ENCODE measurements at regions not wholly inside any gene's neighbourhood (a gene's known extent, or its start where the extent isn't known, plus 50 kb on each side); places are given as distances from the start of the nearest gene placed in this dataset.

DNA sequence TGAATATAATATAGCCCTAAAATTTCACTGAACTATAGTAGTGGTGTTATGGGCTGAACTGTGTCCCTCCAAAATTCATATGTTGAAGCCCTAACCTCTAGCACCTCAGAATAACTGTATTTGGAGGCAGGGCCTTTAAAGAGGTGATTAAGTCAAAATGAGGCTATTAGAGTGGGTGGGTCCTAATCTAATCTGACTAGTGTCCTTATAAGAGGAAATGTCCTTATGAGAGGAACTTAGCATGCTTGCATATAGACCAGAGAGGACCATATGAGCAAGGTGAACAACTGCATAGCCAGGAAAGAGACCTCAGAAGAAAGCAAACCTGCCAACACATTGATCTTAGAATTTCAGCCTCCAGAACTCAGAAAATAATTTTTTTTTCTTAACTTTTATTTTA is 238.4 kb downstream of the ZEB2 start:
- DNase-seq (ENCODE audit: low read depth in 2 of 2): no peak

DNA sequence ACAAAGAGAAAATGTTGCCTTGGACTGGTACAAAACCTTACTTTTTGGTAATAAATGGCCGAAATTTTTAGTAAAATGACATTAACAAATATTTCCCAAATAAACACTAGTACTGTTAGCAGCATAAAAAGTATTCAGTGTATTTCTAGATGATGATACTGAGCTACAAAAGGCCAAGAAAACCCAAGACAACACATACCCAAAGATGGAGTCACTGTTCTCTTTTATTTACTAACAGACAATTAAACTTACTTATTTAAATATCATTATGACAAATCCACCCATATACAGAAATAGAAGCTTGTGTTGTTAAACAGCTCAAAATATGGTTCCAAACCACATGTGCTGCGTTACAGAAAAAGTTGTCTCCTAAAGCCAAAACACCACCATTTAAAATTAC is 239.9 kb downstream of the ZEB2 start:
- no peak for DNase-seq (ENCODE audit: low read depth in 2 of 2)

DNA sequence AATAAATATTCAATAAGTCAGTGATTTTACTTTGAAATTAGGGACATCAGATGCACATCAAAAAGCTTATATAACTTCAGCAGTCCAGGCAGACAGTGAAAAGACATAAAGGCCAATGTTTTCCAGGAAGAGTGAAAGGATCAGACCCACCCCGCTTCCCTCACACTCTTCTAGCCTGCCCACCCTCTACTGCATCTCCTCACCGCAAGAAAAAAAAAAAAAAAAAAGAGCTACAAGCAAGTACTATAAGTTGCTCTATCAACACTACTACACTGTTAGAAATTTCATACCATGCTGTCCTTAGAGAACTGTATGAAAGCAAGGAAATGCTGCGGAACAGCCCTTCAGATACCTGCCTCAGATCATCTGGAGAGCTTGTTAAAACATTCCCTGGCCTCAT is 240.8 kb downstream of the ZEB2 start:
- DNase-seq (ENCODE audit: low read depth in 2 of 2): no peak

DNA sequence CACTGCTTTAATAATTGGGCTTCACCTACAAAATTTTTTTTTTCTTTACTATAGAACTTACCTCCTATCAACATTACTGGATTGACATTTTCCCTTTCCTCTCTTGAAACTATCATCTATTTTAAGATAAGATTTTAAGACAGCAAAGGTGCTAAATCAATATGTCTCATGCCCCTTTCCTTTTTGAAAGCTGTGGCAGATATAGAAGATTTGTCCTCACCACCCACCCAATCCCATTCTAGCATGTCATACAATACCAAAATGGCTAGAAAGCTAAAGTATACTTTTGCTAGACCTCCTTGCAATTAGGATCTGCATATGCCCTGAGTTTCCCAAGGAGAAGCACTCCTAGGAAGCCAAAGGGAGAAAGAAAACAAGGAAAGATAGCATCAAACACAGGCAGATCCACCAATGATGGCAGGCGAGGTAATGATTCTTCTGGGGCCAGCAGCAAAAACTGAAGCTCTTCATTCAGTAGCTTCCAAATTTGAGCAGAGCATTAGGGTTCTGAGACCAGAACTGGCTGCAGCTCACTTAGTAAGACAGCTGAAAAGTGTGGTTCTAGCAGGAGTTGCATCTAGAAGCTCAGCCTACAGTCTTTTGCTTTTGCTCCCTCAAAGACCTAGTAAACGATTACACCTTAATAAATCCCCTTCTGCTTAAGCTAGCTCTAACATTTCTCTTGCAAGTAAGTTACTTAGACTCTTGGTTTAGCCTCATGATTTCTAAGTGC is 242.1 kb downstream of the ZEB2 start:
- DNase-seq (ENCODE audit: low read depth in 2 of 2): no peak

DNA sequence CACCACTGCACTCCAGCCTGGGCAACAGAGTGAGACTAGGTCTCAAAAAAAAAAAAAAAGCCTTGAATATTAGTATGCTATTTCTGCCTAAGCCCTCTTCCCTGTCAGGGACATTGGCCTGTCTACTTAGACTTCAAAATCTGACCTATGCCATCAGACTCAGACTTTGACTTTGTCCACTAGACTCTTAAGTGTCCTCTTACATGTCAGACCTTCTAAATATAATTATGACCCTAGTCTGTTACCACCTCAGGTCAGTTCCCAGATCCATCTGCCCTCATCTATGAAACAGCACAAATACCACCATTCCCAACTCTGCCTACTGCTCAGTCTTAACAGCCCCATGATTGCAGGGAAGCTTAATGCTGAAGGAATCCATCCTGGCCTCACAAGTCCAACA is 244.6 kb downstream of the ZEB2 start:
- no peak for DNase-seq (ENCODE audit: low read depth in 2 of 2)

DNA sequence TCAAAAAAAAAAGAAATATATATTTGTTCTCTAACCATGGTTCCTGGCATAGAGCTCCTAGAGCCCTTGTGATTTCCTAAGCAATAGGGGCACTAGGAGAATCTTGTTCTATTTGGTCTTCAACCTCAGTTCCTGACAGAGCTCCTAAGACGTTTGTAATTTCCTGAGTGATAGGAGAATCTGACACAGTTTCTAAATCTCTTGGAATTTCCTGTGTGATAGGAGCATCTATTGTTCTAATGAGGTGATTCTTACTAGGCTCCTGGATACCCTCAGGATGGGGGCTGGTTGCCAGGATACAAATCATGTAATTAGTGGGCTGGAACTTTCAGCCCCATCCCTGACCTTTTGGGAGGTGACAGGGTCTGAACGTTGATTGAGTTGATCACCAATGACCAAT is 245.8 kb downstream of the ZEB2 start:
- DNase-seq (ENCODE audit: low read depth in 2 of 2): no peak

DNA sequence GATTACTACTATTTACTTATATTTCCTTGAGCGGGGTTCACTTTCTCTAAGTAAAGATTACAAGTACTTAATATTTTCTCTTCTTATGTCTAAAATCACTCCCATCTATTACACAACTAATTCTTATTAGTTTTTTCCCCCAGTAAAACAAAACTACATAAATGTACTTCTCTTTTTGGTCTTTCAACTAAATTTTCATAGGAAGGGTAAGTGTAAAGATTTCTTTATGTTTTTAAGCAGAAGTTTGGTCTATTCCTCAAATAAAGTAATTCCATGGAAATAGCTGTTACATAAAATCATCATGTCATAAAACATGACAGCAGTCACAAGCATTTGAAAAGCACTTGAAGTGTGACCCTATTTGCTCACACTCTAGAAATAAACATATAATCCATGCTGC is 249.0 kb downstream of the ZEB2 start:
- no peak for DNase-seq (ENCODE audit: low read depth in 2 of 2)

DNA sequence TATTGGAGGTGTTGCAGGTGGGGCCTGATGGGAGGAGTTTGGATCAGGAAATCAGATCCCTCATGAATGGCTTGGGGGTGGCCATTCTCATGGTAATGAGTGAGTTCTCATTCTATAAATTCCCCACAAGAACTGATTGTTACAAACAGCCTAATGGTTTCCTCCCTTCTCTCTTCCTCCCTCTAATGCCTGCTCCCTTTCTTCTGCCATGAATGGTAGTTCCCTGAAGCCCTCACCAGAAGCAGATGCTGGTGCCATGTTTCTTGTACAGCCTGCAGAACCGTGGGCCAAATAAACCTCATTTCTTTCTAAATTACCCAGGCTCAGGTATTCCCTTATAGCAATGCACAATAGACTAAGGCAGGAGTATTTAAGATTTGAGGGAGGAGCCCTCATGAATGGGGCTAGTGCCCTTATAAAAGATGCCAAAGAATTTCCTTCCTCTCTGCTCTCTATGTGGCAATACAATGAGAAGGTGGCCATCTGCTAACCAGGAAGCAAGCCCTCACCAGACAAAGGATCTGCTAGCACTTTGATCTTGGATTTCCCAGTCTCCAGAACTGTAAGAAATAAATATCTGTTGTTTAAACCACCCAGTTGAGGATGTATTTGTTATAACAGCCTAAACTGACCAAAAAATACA is 251.8 kb downstream of the ZEB2 start:
- DNase-seq (ENCODE audit: low read depth in 2 of 2): no peak

DNA sequence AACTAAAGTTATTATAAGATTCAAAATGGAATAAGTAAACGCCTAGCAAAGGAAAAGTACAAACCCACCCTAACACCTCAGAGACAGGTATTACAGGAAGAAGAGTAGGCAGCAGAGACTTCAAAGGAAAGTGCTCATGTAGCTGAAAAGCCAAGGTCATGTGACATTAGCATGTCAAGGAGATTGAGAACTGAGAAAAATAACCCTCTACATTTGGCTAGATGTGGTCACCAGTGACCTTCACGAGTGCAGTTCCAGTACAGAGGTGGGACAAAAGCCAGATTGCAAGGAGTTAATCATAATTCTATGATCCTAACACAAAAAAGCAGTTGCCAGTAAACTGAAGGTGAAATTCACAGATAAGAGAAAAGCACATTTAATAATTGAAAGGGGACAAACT is 252.7 kb downstream of the ZEB2 start:
- no peak for DNase-seq (ENCODE audit: low read depth in 2 of 2)

DNA sequence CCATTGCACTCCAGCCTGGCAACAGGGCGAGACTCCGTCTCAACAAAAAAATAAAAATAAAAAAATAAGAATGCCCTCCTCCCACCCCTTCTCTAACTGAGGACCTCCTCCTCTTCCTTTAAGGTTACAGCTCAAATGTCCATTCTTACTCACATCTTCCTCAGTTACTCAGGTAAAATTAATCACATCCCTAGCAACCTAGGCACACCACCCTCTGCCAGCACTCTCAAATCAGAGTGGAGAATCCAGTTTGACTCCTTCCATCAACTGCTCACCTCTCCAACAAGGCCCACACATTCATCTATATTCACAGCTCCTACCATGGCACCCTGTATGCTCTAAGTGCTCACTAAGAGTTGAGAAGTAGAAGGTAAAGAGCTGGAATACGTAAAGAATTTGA is 254.3 kb downstream of the ZEB2 start:
- no peak for DNase-seq (ENCODE audit: low read depth in 2 of 2)

DNA sequence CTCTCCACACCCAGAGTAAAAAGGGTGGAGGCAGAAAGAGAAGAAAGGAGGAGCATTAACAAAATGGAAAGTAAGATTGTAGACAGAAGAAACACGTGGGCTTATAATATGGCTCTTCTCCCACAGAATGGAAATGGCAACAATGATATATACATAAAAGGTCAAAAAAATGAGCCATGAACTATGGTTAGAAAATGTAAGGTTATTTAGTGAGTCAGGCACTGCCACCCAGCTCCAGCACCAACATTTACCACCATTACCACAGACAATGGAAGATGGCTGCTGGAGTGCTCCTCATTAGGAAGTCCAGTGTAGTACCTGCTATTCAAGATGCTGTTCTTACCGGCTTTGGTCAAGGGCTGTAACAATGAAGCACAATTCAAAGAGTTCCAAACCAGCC is 258.0 kb downstream of the ZEB2 start:
- DNase-seq (ENCODE audit: low read depth in 2 of 2): no peak

DNA sequence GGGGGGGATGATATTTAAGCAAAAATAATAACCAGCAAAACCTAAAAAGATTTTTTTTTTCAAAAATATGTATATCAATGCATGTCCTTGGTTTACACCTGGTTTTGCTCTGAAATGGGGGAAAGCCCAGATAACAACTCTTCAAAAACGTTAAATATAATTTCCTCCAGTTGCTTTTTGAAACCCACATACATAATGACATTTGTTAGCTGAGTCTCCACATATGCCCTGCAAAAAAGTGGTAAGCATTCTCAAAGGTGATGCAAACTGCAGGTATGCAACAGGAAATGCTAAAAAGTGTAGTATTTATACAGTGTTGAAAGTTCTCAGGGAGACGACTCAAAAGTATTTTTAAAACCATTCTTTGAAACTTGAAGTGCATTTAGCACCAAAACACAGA is 258.6 kb downstream of the ZEB2 start:
- DNase-seq (ENCODE audit: low read depth in 2 of 2): no peak

DNA sequence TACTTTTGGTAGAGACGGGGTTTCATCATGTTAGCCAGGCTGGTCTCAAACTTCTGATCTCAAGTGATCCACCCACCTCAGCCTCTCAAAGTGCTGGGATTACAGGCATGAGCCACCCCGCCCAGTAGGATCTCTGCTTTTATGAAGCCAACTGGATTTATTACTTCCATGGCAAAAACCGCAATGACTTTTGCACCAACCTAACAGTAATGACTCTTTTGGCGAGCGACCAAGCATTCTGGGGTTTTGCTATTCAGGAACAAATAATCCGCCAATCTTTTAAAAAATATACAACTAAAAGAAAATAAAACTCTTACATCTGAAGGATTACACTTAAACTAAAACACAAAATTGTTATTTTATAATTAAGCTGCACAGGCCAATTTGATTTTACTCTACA is 260.6 kb downstream of the ZEB2 start:
- DNase-seq (ENCODE audit: low read depth in 2 of 2): no peak

DNA sequence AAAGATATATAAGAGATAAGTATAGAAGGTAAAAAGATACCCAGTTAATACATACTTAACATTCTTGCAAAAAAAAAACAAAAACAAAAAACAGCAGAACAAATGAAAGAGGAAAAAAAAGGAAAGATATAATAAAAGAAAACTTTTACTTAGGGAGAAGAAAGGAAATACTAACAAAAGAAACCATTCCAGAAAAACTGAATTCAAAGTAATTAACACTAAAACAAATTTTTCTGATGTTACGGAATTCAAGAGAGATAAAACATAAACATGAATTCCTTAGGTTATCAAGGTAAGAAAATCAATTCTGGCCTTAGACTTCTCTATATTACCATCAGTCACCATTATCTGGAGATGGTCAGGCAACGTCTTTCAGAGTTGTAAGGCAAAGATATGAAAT is 261.8 kb downstream of the ZEB2 start:
- no peak for DNase-seq (ENCODE audit: low read depth in 2 of 2)

DNA sequence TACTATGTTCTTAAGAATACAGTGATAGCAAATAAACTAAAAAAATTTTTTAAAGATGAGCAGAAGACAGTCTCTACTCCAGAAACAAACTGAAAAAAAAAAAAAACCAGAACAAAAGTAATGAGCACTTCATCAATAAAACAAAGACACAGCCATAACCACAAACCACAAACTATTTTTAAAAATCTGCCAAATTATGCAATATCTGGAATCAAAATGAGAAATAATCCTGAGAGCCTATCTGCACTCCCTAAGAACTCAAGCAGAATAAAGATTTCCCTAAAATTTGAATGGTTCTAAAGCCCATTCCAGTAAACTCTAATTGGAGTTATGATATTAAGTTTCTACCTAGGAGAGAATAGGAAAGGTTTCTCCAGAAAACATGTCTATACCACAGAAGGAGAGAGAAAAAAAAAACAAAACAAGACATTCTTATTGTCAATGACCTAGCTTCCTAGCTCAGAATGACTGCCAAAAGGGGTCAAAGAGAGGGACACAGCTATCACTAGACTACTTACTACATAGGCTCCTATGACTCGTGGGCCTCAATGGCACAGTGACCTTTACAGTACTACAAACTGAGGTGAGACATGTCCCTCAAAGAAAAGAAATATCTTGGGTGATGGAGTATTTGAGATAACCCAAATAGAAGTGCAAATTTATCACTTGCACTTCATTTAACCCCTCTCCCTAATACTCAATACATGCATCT is 262.8 kb downstream of the ZEB2 start:
- DNase-seq (ENCODE audit: low read depth in 2 of 2): no peak

DNA sequence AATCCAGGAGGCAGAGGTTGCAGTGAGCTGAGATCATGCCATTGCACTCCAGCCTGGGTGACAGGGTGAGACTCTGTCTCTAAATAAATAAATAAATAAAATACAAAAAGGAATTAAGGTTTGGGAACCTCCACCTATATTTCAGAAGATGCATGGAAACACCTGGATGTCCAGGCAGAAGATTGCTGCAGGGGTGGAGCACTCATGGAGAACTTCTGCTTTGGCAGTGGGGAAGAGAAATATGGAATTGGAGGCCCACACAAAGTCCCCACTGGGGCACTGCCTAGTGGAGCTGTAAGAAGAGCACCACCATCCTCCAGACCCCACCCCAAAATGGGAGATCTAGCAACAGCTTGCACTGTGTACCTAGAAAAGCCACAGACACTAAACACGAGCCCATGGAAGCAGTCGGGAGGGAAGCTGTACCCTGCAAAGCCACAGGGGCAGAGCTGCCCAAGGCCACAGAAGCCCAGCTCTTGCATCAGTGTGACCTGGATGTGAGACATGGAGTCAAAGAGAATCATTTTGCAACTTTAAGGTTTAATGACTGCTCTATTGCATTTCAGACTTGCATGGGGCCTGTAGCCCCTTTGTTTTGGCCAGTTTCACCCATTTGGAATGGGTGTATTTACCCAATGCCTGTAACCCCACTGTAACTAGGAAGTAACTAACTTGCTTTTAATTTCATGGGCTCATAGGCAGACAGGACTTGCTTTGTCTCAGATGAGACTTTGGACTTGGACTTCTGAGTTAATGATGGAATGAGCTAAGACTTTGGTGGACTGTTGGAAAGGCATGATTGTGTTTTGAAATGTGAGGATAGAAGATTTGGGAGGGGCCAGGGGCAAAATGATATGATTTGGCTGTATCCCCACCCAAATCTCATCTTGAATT is 265.3 kb downstream of the ZEB2 start:
- DNase-seq (ENCODE audit: low read depth in 2 of 2): no peak

DNA sequence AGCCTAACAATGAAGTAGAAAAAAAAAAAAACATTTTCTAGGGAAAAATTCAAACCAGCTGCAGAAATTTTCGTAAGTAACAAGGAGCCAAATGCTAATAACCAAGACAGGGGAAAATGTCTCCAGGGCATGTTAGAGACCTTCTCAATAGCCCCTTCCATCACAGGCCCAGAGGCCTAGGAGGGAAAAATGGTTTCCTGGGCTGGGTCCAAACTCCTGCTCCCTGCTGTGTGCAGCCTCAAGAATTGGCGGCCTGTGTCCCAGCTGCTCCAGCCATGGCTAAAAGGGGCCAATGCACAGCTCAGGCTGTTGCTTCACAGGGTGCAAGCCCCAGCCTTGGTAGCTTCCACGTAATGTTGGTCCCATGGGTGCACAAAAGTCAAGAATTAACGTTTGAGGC is 266.2 kb downstream of the ZEB2 start:
- no peak for DNase-seq (ENCODE audit: low read depth in 2 of 2)

DNA sequence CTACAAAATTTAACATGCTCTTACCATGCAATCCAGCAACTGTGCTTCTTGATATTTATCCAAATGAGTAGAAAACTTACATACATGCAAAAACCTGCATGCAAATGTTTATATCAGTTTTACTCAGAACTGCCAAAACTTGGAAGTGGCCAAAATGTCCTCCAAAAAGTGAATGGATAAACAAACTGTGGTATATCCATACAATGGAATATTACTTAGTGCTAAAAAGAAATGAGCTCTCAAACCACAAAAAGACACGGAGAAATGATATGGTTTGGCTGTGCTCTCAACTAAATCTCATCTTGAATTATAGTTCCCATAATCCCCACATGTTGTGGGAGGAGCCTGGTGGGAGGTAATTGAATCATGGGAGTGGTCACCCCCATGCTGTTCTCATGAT is 267.2 kb downstream of the ZEB2 start:
- DNase-seq (ENCODE audit: low read depth in 2 of 2): no peak

DNA sequence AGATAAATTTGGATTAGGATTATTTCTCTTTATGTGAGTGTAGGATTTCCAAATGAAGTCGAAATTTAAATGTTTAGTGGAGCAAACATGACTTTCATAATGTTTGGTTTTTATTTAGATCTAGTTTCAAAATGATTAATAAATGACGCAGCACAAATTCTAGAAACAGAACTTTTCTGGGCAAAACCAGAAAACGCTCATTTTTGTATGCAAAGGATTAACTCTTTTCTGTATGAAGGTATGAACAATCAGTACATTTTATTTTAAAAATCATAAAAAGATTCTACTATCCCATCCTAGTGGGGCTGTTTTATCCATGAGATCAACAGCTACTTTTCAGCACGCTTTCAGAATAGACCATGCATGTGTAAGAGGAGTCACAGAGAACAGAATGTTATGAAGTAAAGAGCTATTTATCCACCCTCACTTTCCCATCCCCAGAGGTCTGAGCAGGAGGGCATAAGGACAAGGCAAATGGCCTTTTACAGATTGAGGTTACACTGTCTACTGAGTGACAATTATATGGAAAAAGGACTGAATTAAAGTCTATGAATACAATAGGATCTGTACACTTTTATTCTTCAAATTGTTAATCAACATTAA is 270.8 kb downstream of the ZEB2 start:
- no peak for DNase-seq (ENCODE audit: low read depth in 2 of 2)

DNA sequence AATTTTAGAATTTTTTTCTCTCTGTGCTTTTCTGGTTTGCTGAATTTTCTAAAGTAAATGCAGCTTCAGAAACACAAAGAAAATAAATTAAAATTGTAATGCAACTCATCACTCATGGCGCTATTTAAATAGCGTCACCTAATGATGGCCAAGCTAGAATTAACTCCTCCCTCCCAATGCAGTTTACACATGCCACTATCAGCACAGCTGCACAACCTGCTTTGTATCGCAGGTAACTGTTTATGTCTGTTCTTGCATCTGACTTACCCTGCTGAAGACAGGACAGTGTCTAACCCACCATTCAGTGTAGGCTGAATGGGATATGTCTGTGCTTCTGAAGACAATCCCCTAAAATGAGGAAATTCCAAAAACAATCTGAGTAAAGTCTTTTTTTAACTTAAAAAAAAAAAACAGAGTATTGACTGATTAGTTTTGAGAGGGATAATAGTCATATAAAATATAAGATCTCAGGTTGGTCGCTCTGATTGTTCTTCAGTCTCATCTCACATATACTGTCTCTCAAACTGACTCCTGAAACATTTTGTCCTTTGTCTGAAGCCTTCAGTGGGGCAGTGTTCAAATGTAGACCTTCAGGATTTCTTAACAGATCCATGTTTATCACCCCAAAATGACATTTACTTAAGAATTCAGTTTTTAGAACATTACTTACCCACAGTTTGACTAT is 271.4 kb downstream of the ZEB2 start:
- no peak for DNase-seq (ENCODE audit: low read depth in 2 of 2)

DNA sequence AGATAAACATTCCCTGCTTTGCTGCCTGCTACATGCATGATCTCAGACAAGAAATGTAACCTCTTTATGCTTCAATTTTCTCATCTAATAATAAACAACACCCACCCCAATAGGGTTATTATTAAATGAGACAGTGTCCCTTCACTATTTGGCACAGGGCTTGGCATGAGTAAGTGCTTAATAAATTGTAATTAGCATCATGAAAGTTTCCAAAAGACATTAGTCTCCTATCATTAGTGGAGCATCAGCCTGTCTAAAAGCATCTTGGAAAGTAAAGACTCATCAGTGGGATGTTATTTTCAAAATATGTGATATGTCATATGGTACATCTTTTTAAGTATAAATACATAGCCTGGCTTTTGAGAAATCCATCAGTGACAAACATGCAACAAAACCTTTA is 275.0 kb downstream of the ZEB2 start:
- DNase-seq (ENCODE audit: low read depth in 2 of 2): no peak

Data from stimulated activated CD8-positive, alpha-beta memory T cell treated with anti-CD3 and anti-CD28 coated beads, Interleukin-15, amount 100 ng/mL, for 4 hours (primary cell).